GM23338 (cell line): ENCODE measurements at regions not wholly inside any gene's neighbourhood (a gene's known extent, or its start where the extent isn't known, plus 50 kb on each side); places are given as distances from the start of the nearest gene placed in this dataset.

ENCODE experiments used
- ATAC-seq: fragments of 200-7000 bp; cut with Tn5 transposase; 3 replicates; pipeline ENCODE4 v1.9.1; 2020
- DNase-seq: peaks from one replicate; pipeline ENCODE4 v3.0.0-alpha.2; 2015; ENCODE audit warnings: low spot score
- H2AFZ ChIP-seq: fragments of 200-600 bp; sonication (generic); 2 replicates; pipeline ENCODE4 v1.8.0; 2016; ENCODE audit warnings: antibody characterized with exemption, mild to moderate bottlenecking, moderate library complexity
- H3F3A ChIP-seq: fragments of 200-600 bp; sonication (generic); replicated peaks from 2 replicates; pipeline ENCODE4 v1.8.0; 2017; ENCODE audit warnings: antibody characterized with exemption, mixed run types, low read depth
- H3K27ac ChIP-seq: fragments of 200-600 bp; sonication (generic); 2 replicates; pipeline ENCODE4 v1.6.1; 2016; ENCODE audit warnings: low read depth
- H3K27me3 ChIP-seq: fragments of 200-600 bp; sonication (generic); 2 replicates; pipeline ENCODE4 v1.8.0; 2016; ENCODE audit warnings: mild to moderate bottlenecking, mixed run types, moderate library complexity; ENCODE audit not compliant: insufficient read depth
- H3K36me3 ChIP-seq: fragments of 200-600 bp; sonication (generic); 2 replicates; pipeline ENCODE4 v1.8.0; 2016; ENCODE audit warnings: mild to moderate bottlenecking; ENCODE audit not compliant: insufficient read depth
- H3K4me1 ChIP-seq: fragments of 200-600 bp; sonication (generic); 2 replicates; pipeline ENCODE4 v1.8.0; 2016; ENCODE audit warnings: mild to moderate bottlenecking, moderate library complexity; ENCODE audit not compliant: insufficient read depth
- H3K4me2 ChIP-seq: fragments of 200-600 bp; sonication (generic); 2 replicates; pipeline ENCODE4 v1.7.1; 2017; ENCODE audit warnings: mixed run types
- H3K4me3 ChIP-seq: fragments of 200-600 bp; sonication (generic); 2 replicates; pipeline ENCODE4 v1.6.1; 2016; ENCODE audit warnings: mixed run types
- H3K79me2 ChIP-seq: fragments of 200-600 bp; sonication (generic); replicated peaks from 2 replicates; pipeline ENCODE4 v1.8.0; 2017; ENCODE audit warnings: mild to moderate bottlenecking; ENCODE audit not compliant: insufficient read depth
- H3K9me2 ChIP-seq: fragments of 200-600 bp; sonication (generic); 2 replicates; pipeline ENCODE4 v1.8.0; 2017; ENCODE audit not compliant: insufficient read depth
- H4K20me1 ChIP-seq: fragments of 200-600 bp; sonication (generic); replicated peaks from 2 replicates; pipeline ENCODE4 v1.8.0; 2017; ENCODE audit warnings: mild to moderate bottlenecking; ENCODE audit not compliant: insufficient read depth
- H3K27ac Mint-ChIP-seq: 2 replicates; pipeline ENCODE4 v1.8.0; 2020; ENCODE audit warnings: inconsistent platforms, mild to moderate bottlenecking, moderate library complexity, mixed read lengths
- H3K27me3 Mint-ChIP-seq: 3 replicates; pipeline ENCODE4 v1.8.0; 2022; ENCODE audit warnings: low read depth, mild to moderate bottlenecking, moderate library complexity, mixed read lengths, inconsistent platforms; ENCODE audit not compliant: insufficient read depth, poor library complexity
- H3K36me3 Mint-ChIP-seq: 3 replicates; pipeline ENCODE4 v1.8.0; 2021; ENCODE audit warnings: low read depth, mild to moderate bottlenecking, inconsistent platforms, moderate library complexity, mixed read lengths
- H3K4me1 Mint-ChIP-seq: 3 replicates; pipeline ENCODE4 v1.8.0; 2020; ENCODE audit warnings: mild to moderate bottlenecking, inconsistent platforms, mixed read lengths
- H3K4me3 Mint-ChIP-seq: 3 replicates; pipeline ENCODE4 v1.8.0; 2021; ENCODE audit warnings: moderate library complexity, mild to moderate bottlenecking, inconsistent platforms, mixed read lengths
- H3K9me3 Mint-ChIP-seq: 3 replicates; pipeline ENCODE4 v1.8.0; 2020; ENCODE audit warnings: moderate library complexity, mild to moderate bottlenecking, inconsistent platforms, mixed read lengths
- CREB1 ChIP-seq: fragments of 250-450 bp; sonication (Bioruptor Pico); IDR thresholded peaks from 2 replicates; pipeline ENCODE4 v1.5.0; 2020; ENCODE audit warnings: low read depth, mild to moderate bottlenecking, moderate library complexity
- CTCF ChIP-seq, 2 experiments: fragments of 200-600 bp in 1 of 2; sonication (generic) in 1 of 2; conservative IDR thresholded peaks; 2 replicates each; pipeline versions ENCODE4 v1.5.1 to v1.6.1; 2016 to 2017; ENCODE audit warnings: antibody characterized with exemption in 2 of 2, low read depth in 2 of 2, mild to moderate bottlenecking in 2 of 2, moderate library complexity in 1 of 2
- EZH2 ChIP-seq: fragments of 200-600 bp; sonication (generic); IDR thresholded peaks from one replicate; pipeline ENCODE4 v1.8.0; 2017; ENCODE audit warnings: antibody characterized with exemption, mild to moderate bottlenecking, low read depth; ENCODE audit not compliant: unreplicated experiment
- EZH2phosphoT487 ChIP-seq: fragments of 200-600 bp; sonication (generic); IDR thresholded peaks from one replicate; pipeline ENCODE4 v1.8.1; 2018; ENCODE audit warnings: antibody characterized with exemption; ENCODE audit not compliant: unreplicated experiment
- JUNB ChIP-seq: IDR thresholded peaks from one replicate; pipeline ENCODE4 v1.6.1; 2016; ENCODE audit warnings: antibody characterized with exemption; ENCODE audit not compliant: unreplicated experiment
- NANOG ChIP-seq: IDR thresholded peaks from 2 replicates; pipeline ENCODE4 v1.6.1; 2016; ENCODE audit warnings: antibody characterized with exemption, borderline replicate concordance
- POLR2AphosphoS5 ChIP-seq: IDR thresholded peaks from 2 replicates; pipeline ENCODE4 v1.6.1; 2016; ENCODE audit warnings: antibody characterized with exemption, low read depth
- REST ChIP-seq: IDR thresholded peaks from one replicate; pipeline ENCODE4 v1.6.1; 2018; ENCODE audit warnings: antibody characterized with exemption; ENCODE audit not compliant: unreplicated experiment
- STAT1 ChIP-seq: IDR thresholded peaks from one replicate; pipeline ENCODE4 v1.6.1; 2016; ENCODE audit warnings: antibody characterized with exemption; ENCODE audit not compliant: unreplicated experiment
- ZNF114 ChIP-seq: fragments of 250-450 bp; sonication (Bioruptor Pico); IDR thresholded peaks from 2 replicates; pipeline ENCODE4 v1.5.0; 2020; ENCODE audit warnings: mild to moderate bottlenecking, moderate library complexity
- ZNF331 ChIP-seq: fragments of 250-450 bp; sonication (Bioruptor Pico); IDR thresholded peaks from 2 replicates; pipeline ENCODE4 v1.5.0; 2020; ENCODE audit warnings: low read depth, mild to moderate bottlenecking, moderate library complexity
- TF ChIP-seq, protein P1 (sequence below): fragments of 250-450 bp; sonication (Bioruptor Pico); IDR thresholded peaks from 2 replicates; pipeline ENCODE4 v1.5.0; 2020; ENCODE audit warnings: mild to moderate bottlenecking, moderate library complexity
- TF ChIP-seq, protein P2 (sequence below): IDR thresholded peaks from 2 replicates; pipeline ENCODE4 v1.6.1; 2016; ENCODE audit warnings: antibody characterized with exemption

- Histone ChIP-seq H3K4me1 (no peaks in the 10 kb centered on the region), H3F3A (no peaks in the 10 kb centered on the region), H3K4me3 (no peak overlapping the region), H3K9me2 (no peaks in the 10 kb centered on the region), H3K79me2 (no peaks in the 10 kb centered on the region), H3K36me3 (no peaks in the 10 kb centered on the region), H2AFZ (no peak overlapping the region; the same call in 1 of the 2 replicates), H3K4me2 (no peak overlapping the region), H3K27ac (no peak overlapping the region), H3K27me3 (no peaks in the 10 kb centered on the region), H4K20me1 (no peaks in the 10 kb centered on the region)
- no peak overlapping the region for H3K4me3 Mint-ChIP-seq
- DNase-seq (no peak), ATAC-seq (no peak)
- no peaks in the 10 kb centered on the region for H3K4me1 Mint-ChIP-seq
- TF ChIP-seq JUNB (no peak), REST (no peak), ZNF114 (CRISPR knock-in tag) (no peak), EZH2phosphoT487 (no peak), NANOG (no peak), POLR2AphosphoS5 (no peak), CREB1 (CRISPR knock-in tag) (no peak), ZNF331 (CRISPR knock-in tag) (no peak), CTCF (conservative IDR thresholded peaks at IDR 0.05; ENCODE audit: low read depth in 2 of 2) (no peak), EZH2 (no peak), STAT1 (no peak)
- TF ChIP-seq, protein P1, sequence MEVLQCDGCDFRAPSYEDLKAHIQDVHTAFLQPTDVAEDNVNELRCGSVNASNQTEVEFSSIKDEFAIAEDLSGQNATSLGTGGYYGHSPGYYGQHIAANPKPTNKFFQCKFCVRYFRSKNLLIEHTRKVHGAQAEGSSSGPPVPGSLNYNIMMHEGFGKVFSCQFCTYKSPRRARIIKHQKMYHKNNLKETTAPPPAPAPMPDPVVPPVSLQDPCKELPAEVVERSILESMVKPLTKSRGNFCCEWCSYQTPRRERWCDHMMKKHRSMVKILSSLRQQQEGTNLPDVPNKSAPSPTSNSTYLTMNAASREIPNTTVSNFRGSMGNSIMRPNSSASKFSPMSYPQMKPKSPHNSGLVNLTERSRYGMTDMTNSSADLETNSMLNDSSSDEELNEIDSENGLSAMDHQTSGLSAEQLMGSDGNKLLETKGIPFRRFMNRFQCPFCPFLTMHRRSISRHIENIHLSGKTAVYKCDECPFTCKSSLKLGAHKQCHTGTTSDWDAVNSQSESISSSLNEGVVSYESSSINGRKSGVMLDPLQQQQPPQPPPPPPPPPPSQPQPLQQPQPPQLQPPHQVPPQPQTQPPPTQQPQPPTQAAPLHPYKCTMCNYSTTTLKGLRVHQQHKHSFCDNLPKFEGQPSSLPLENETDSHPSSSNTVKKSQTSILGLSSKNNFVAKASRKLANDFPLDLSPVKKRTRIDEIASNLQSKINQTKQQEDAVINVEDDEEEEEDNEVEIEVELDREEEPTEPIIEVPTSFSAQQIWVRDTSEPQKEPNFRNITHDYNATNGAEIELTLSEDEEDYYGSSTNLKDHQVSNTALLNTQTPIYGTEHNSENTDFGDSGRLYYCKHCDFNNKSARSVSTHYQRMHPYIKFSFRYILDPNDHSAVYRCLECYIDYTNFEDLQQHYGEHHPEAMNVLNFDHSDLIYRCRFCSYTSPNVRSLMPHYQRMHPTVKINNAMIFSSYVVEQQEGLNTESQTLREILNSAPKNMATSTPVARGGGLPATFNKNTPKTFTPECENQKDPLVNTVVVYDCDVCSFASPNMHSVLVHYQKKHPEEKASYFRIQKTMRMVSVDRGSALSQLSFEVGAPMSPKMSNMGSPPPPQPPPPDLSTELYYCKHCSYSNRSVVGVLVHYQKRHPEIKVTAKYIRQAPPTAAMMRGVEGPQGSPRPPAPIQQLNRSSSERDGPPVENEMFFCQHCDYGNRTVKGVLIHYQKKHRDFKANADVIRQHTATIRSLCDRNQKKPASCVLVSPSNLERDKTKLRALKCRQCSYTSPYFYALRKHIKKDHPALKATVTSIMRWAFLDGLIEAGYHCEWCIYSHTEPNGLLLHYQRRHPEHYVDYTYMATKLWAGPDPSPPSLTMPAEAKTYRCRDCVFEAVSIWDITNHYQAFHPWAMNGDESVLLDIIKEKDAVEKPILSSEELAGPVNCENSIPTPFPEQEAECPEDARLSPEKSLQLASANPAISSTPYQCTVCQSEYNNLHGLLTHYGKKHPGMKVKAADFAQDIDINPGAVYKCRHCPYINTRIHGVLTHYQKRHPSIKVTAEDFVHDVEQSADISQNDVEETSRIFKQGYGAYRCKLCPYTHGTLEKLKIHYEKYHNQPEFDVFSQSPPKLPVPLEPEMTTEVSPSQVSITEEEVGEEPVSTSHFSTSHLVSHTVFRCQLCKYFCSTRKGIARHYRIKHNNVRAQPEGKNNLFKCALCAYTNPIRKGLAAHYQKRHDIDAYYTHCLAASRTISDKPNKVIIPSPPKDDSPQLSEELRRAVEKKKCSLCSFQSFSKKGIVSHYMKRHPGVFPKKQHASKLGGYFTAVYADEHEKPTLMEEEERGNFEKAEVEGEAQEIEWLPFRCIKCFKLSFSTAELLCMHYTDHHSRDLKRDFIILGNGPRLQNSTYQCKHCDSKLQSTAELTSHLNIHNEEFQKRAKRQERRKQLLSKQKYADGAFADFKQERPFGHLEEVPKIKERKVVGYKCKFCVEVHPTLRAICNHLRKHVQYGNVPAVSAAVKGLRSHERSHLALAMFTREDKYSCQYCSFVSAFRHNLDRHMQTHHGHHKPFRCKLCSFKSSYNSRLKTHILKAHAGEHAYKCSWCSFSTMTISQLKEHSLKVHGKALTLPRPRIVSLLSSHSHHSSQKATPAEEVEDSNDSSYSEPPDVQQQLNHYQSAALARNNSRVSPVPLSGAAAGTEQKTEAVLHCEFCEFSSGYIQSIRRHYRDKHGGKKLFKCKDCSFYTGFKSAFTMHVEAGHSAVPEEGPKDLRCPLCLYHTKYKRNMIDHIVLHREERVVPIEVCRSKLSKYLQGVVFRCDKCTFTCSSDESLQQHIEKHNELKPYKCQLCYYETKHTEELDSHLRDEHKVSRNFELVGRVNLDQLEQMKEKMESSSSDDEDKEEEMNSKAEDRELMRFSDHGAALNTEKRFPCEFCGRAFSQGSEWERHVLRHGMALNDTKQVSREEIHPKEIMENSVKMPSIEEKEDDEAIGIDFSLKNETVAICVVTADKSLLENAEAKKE = no peak
- TF ChIP-seq, protein P2, sequence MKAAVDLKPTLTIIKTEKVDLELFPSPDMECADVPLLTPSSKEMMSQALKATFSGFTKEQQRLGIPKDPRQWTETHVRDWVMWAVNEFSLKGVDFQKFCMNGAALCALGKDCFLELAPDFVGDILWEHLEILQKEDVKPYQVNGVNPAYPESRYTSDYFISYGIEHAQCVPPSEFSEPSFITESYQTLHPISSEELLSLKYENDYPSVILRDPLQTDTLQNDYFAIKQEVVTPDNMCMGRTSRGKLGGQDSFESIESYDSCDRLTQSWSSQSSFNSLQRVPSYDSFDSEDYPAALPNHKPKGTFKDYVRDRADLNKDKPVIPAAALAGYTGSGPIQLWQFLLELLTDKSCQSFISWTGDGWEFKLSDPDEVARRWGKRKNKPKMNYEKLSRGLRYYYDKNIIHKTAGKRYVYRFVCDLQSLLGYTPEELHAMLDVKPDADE = no peak
- no peaks in the 10 kb centered on the region for H3K27me3 Mint-ChIP-seq
- H3K9me3 Mint-ChIP-seq = peaks cover 79% of the 10 kb centered on the region
- peaks cover 26% of the 10 kb centered on the region for H3K36me3 Mint-ChIP-seq
- no peak overlapping the region for H3K27ac Mint-ChIP-seq
These were observed 130.8 kb upstream of the FRG1 start for GRCh38 chr4:189809839-189810238.
